NCI-H1417 (cell line): ENCODE measurements at regions not wholly inside any gene's neighbourhood (a gene's known extent, or its start where the extent isn't known, plus 50 kb on each side); places are given as distances from the start of the nearest gene placed in this dataset.
"Not testable (repeated sequence)": the region's sequence is repeated elsewhere in the genome, so short reads cannot be mapped to it uniquely, and the experiment has no call there.

ENCODE experiments used
- DNase-seq, 3 experiments: peaks; one replicate each; lab custom pipeline; 2025; lab: John Stamatoyannopoulos, UW

- not testable (repeated sequence) for DNase-seq
Measured at GRCh38 chr11:38894201-38894600, 2296.2 kb upstream of the RAG2 start.

GRCh38 chr11:38884145-38884865 lies 2286.3 kb upstream of the RAG2 start:
- no peak for DNase-seq

GRCh38 chr11:38867338-38867737 lies 2269.3 kb upstream of the RAG2 start:
- DNase-seq, result no peak

GRCh38 chr11:38865922-38866321 lies 2267.9 kb upstream of the RAG2 start:
- DNase-seq, result no peak

GRCh38 chr11:38842991-38843390 lies 2245.0 kb upstream of the RAG2 start:
- no peak for DNase-seq

DNA sequence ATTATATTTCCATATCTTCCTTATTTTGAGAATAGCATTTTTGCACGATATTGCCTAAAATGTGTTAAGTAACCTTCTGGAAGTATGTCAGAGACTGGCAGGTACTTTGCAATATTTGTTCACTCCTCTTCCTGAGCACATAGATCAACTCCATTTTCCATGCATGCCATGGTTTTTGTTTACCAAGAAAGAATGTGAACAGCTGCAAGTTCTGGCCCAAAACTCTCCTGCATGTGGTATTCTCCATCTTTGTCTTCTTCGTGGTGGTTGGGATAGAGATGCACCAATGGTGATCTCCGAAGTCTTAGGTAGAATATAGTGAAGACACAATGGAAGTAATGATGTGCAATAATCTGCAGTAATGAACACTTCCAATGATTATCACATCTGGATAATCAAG lies 2241.0 kb upstream of the RAG2 start:
- DNase-seq, result no peak

DNA sequence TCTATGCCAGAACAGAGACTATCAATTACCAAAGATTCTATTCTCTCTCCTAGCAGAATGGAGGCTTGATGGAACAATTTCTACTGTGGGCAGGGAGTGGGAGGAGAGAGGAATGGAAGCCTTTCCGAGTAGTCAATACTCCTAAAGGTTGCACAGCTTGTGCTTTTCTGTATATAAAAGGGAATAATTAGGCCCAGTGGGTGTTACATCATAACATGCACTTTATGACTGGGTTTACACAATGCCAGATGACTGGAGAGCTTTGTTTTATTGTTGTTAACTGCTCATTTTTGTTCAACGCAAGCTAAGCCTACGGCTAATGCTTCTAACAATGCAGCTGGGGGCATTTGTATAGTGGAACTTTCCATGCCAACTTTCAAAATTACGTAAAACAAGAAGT lies 2237.9 kb upstream of the RAG2 start:
- DNase-seq, result peak in 2 of 3 experiments; percentile 31 to 76

DNA sequence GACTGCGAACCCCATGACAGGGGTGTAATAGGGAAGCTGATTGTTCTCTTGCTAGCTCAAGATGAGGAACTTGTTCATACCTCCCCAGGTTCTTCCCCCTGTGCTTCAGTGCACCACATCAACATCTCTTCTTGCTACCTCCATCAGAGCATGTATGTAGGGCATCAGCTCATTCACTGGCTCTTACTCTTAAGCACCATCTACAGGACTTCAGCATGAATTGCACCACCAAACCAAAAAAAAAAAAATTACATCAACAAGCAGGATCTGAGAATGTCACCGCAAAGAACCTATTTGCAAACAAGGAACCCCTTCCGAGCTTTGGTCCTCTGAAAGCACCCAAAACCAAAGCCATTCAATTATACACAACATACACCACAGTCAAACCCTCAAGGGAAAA lies 2226.5 kb upstream of the RAG2 start:
- peak in 1 of 3 experiments; percentile 3 for DNase-seq

- DNase-seq, result not testable (repeated sequence)
Measured at GRCh38 chr11:38821786-38822185, 2223.8 kb upstream of the RAG2 start.

- DNase-seq, result no peak
Measured at GRCh38 chr11:38819981-38820380, 2221.9 kb upstream of the RAG2 start.

- DNase-seq, result no peak
Measured at GRCh38 chr11:38818720-38819119, 2220.7 kb upstream of the RAG2 start.

DNA sequence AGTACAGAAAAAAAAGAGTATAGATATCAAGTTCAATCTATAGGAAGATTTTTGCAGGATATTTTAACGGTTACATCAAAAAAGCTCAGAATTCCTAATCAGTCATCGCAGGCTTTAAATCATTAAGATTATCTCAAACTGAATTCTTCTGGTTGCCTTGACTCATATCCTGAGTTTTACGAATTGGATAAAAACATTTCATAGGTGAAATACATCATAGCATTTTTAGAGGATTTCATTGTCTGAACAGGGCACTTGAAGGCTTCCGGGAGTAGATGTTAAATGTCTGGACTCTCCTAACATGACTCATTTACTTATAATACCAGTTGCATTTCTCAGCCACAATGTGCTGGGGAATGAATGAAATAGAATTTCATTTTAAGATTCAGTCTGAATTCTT lies 2216.6 kb upstream of the RAG2 start:
- DNase-seq, result no peak

GRCh38 chr11:38809521-38809920 lies 2211.5 kb upstream of the RAG2 start:
- DNase-seq, result no peak

- no peak for DNase-seq
Measured at GRCh38 chr11:38796281-38796680, 2198.2 kb upstream of the RAG2 start.

GRCh38 chr11:38795027-38795426 lies 2197.0 kb upstream of the RAG2 start:
- DNase-seq, result no peak

GRCh38 chr11:38791346-38791961 lies 2193.4 kb upstream of the RAG2 start:
- peak; percentile 21 to 80 (median 51) for DNase-seq

DNA sequence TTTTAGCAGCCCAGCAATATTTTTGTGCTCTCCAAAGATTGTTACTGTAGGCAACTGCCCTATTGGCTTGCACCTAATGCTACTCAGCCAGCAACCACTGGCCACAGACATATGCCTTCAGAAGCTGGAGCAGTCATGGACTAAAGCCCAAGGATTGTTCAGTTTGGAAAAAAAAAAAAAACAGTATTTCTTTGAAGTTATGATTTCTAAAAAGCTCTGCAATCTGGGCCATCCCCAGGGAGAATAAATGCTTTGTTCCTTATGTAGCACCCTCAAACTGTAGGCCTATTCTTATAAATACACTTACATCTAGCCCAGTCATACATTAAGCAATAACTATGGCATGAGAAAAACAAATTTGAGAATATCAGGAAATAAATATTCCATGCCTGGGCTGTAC lies 2190.5 kb upstream of the RAG2 start:
- DNase-seq, result no peak

GRCh38 chr11:38784164-38784563 lies 2186.1 kb upstream of the RAG2 start:
- DNase-seq, result no peak

GRCh38 chr11:38766796-38767195 lies 2168.8 kb upstream of the RAG2 start:
- DNase-seq, result no peak

DNA sequence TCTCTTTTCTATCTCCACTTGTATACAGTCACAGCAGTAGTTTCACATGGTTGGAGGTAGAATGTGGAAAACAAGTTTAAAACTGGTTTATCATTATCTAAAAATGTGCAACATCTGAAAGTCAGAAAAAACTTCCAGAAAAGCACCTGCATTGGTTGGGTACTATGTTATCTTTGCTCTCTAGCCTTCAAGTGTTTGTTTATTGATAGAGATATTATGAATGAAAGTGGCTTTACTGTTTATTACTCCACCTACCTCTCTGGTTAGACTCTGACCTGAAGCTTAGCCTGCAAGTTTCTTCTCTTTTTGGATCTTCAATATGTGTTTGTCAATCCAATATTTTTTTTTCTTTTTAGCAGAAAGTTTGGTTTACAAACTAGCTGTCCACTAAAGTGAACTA lies 2161.4 kb upstream of the RAG2 start:
- DNase-seq, result no peak

DNA sequence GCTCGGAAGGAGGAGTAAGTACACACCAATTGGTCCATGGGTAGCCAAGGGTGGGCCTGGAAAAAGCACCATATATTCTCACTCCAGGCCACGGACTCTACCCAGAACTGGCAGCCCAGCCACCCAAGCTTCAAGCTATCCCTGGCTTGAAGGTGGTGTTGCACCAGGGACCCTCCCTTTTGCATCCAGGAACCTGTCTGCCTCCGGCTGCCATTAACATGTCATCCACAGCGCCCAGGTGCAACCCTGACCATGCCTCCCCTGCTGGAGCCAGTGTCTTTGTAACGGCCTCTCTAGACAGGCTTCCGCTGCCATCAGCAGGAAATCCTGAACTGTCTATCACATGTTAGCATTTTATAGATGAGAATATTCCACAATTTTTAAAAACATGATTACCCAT lies 2158.5 kb upstream of the RAG2 start:
- no peak for DNase-seq

GRCh38 chr11:38751421-38751820 lies 2153.4 kb upstream of the RAG2 start:
- DNase-seq, result no peak

- DNase-seq, result not testable (repeated sequence)
Measured at GRCh38 chr11:38746516-38746915, 2148.5 kb upstream of the RAG2 start.

DNA sequence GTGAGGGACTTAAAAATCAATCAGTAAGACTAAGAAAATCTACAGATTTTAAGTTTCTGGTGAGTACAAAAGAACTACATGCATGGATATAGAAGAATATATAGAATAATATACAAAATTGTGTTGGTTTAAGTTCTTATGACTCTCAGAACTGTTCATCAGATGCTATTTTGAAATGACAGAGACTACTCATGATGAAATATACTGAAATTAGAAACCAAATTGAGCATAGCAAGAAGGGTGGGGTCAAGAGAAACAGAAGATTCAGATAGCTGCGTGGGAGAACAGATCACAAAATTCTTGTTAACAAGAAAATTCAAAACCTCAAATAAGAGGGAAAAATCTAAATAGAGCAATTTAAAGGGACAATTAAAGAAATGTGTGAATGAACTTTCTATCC lies 2125.3 kb upstream of the RAG2 start:
- no peak for DNase-seq
